Activated B cell treated with CpG ODN at 0.5 μM for 24 hours (primary cell): ENCODE measurements at regions not wholly inside any gene's neighbourhood (a gene's known extent, or its start where the extent isn't known, plus 50 kb on each side); places are given as distances from the start of the nearest gene placed in this dataset.

ENCODE experiments used
- ATAC-seq: fragments of 200-7000 bp; cut with Tn5 transposase; one replicate; pipeline ENCODE4 v1.10.0; 2021; ENCODE audit warnings: low read depth, mild to moderate bottlenecking, moderate library complexity
- CTCF ChIA-PET: fragments of 350-600 bp; sonication (Branson Sonifier 250); formaldehyde crosslinking; loops from one replicate; lab custom pipeline; 2021; ENCODE audit warnings: antibody characterized with exemption; lab: Charles Lee
- POLR2A ChIA-PET: fragments of 350-600 bp; sonication (Branson Sonifier 250); formaldehyde crosslinking; loops from one replicate; lab custom pipeline; 2021; ENCODE audit warnings: antibody characterized with exemption; lab: Charles Lee
- DNase-seq: peaks from one replicate; pipeline ENCODE4 v3.0.0; 2022
- H3K27ac Mint-ChIP-seq: one replicate; pipeline ENCODE4 v1.8.0; 2020; ENCODE audit warnings: mixed read lengths
- H3K27me3 Mint-ChIP-seq: one replicate; pipeline ENCODE4 v1.8.0; 2021; ENCODE audit warnings: mixed read lengths
- H3K36me3 Mint-ChIP-seq: one replicate; pipeline ENCODE4 v1.8.0; 2021; ENCODE audit warnings: low read depth, mixed read lengths
- H3K4me1 Mint-ChIP-seq: one replicate; pipeline ENCODE4 v1.8.0; 2021; ENCODE audit warnings: mixed read lengths
- H3K4me3 Mint-ChIP-seq: one replicate; pipeline ENCODE4 v1.8.0; 2020; ENCODE audit warnings: mild to moderate bottlenecking, mixed read lengths
- H3K9me3 Mint-ChIP-seq: one replicate; pipeline ENCODE4 v1.8.0; 2020; ENCODE audit warnings: mixed read lengths
- intact Hi-C: fragments of 100-400 bp; cut with micrococcal nuclease; formaldehyde crosslinking; loops from one replicate; pipeline ENCODE4 v1.15.1; 2024
- TF ChIP-seq, protein P1 (sequence below): fragments of 200-600 bp; IDR thresholded peaks from one replicate; pipeline ENCODE4 v1.8.0; 2022; ENCODE audit warnings: antibody characterized with exemption, mild to moderate bottlenecking

DNA sequence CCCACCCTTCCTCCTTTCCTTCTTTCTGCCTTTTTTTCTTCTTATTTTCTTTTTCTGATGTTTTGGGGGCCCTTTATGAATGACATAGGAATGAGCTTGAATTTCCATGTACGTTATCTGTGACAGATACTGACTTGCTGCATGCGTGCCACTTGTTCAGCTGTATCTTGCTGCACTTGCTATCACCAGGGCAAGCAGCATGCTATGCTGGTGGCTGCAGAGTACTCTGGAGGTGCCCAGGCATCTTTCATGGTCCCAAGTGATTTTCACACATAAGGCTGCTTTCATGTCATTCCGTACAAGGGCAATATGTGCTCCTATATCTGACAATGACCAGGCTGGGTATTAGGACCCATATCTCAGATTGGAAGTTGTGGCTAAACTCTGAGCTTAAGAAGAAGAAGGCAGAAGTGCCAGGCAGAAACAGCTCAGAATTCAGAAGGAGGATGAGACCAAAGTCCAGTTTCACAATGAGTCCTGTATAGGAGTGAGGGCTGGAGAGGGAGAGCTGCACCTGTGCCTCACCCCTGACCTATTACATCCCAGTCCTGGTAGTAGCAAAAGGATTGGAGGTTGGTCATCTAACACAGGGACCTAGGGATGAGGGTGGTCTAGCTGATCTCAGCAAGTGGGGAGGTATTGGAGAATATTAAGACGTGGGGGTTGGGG, 299.0 kb upstream of the DDHD1 start:
- POLR2A ChIA-PET: no interaction called here
- peaks cover 2% of the 10 kb centered on the region for H3K27me3 Mint-ChIP-seq
- H3K9me3 Mint-ChIP-seq: no peaks in the 10 kb centered on the region
- H3K27ac Mint-ChIP-seq: no peak overlapping the region
- H3K4me1 Mint-ChIP-seq: no peaks in the 10 kb centered on the region
- DNase-seq: no peak
- H3K36me3 Mint-ChIP-seq: no peaks in the 10 kb centered on the region
- H3K4me3 Mint-ChIP-seq: no peak overlapping the region
- CTCF ChIA-PET: no interaction called here
- intact Hi-C loops: no loop called here
- ATAC-seq: no peak
- TF ChIP-seq, protein P1, sequence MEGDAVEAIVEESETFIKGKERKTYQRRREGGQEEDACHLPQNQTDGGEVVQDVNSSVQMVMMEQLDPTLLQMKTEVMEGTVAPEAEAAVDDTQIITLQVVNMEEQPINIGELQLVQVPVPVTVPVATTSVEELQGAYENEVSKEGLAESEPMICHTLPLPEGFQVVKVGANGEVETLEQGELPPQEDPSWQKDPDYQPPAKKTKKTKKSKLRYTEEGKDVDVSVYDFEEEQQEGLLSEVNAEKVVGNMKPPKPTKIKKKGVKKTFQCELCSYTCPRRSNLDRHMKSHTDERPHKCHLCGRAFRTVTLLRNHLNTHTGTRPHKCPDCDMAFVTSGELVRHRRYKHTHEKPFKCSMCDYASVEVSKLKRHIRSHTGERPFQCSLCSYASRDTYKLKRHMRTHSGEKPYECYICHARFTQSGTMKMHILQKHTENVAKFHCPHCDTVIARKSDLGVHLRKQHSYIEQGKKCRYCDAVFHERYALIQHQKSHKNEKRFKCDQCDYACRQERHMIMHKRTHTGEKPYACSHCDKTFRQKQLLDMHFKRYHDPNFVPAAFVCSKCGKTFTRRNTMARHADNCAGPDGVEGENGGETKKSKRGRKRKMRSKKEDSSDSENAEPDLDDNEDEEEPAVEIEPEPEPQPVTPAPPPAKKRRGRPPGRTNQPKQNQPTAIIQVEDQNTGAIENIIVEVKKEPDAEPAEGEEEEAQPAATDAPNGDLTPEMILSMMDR: no peak

- Mint-ChIP-seq H3K36me3 (no peaks in the 10 kb centered on the region), H3K9me3 (no peaks in the 10 kb centered on the region), H3K4me3 (no peak overlapping the region), H3K27ac (no peak overlapping the region), H3K27me3 (peaks cover 2% of the 10 kb centered on the region), H3K4me1 (no peaks in the 10 kb centered on the region)
- POLR2A ChIA-PET: no interaction called here
- TF ChIP-seq, protein P1: no peak
- no peak for DNase-seq
- CTCF ChIA-PET: no interaction called here
- intact Hi-C loops: no loop called here
- no peak for ATAC-seq
Observed at GRCh38 chr14:53450871-53451270, 297.7 kb upstream of the DDHD1 start.

DNA sequence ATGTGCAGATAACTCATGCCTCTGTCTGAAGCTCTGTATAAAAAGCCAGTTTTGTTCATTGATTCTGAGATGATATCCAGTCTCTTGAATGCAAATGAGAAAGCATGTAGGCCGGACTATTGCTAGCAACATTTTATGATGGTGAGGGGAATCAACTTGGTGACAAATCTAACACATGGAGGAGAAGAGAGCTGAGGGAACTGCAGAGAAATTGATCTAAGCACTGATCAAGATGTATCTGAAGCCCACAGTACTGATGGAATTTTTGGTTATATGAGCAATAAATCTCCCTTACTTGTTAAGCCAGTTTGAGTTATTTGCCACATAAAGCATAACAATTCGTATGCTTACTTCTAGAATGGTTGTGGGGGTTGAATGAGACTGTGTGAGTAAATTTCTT, 295.6 kb upstream of the DDHD1 start:
- H3K27ac Mint-ChIP-seq: no peak overlapping the region
- H3K9me3 Mint-ChIP-seq: no peaks in the 10 kb centered on the region
- no peaks in the 10 kb centered on the region for H3K4me1 Mint-ChIP-seq
- H3K27me3 Mint-ChIP-seq: no peaks in the 10 kb centered on the region
- ChIA-PET POLR2A (no interaction called here), CTCF (no interaction called here)
- ATAC-seq (no peak), DNase-seq (no peak)
- no peak overlapping the region for H3K4me3 Mint-ChIP-seq
- H3K36me3 Mint-ChIP-seq: no peaks in the 10 kb centered on the region
- intact Hi-C loops: no loop called here
- TF ChIP-seq, protein P1: no peak

DNA sequence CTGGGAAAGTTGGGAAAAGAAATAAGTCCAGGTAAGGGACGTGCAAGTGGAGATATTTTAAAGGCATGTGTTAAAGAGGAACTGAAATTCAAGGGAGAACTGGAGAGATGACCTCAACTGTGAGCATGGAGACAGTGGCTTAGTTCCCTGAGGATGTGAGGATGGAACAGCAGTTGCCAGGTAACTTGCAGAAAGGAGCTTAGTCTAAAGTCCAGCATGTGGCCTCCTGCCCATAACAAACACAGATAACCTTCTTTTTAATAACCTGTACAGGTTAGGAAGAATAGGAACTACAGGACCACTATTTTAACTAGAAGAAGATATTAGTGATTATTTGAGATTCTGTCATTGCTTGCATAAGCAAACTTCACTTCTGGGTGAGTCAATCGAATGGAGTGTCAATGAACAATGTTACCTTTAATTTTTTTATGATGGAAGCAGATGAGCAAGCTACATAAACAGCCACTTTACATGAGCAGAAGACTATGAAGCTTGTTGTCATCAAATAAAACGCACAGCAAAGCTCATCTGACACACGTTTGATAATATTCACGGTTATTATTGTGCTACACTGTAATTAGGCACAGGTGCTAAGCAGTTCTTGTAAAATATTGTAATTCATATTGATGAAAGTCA, 291.7 kb upstream of the DDHD1 start:
- ChIA-PET POLR2A (no interaction called here), CTCF (no interaction called here)
- H3K4me1 Mint-ChIP-seq: no peaks in the 10 kb centered on the region
- DNase-seq (no peak), ATAC-seq (no peak)
- no peaks in the 10 kb centered on the region for H3K9me3 Mint-ChIP-seq
- TF ChIP-seq, protein P1: no peak
- no peaks in the 10 kb centered on the region for H3K27me3 Mint-ChIP-seq
- H3K27ac Mint-ChIP-seq: no peak overlapping the region
- intact Hi-C loops: no loop called here
- H3K4me3 Mint-ChIP-seq: no peak overlapping the region
- H3K36me3 Mint-ChIP-seq: no peaks in the 10 kb centered on the region

DNA sequence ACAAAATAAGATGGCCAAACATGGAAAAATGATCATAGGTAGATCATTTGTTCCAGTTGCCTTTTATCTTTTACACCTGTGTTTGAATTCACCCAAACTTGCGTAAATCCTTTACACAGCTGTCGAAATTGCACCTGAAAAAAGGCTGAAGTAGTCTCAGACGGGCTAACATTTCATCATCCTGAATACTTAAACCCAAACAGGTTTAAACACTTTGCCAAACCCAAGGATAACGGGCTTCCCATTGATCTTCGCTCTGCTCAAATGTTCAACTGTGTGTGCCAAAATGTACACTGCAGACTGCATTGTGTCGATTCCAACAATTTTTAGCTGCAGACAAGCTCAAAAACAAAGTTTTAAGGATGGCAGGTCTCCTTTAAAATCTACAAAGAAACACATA, 288.7 kb upstream of the DDHD1 start:
- peaks cover 5% of the 10 kb centered on the region for H3K9me3 Mint-ChIP-seq
- H3K36me3 Mint-ChIP-seq: no peaks in the 10 kb centered on the region
- no peak for ATAC-seq
- DNase-seq: no peak
- ChIA-PET POLR2A (no interaction called here), CTCF (no interaction called here)
- no peak overlapping the region for H3K4me3 Mint-ChIP-seq
- no peaks in the 10 kb centered on the region for H3K4me1 Mint-ChIP-seq
- TF ChIP-seq, protein P1: no peak
- H3K27ac Mint-ChIP-seq: no peak overlapping the region
- intact Hi-C loops: no loop called here
- no peaks in the 10 kb centered on the region for H3K27me3 Mint-ChIP-seq
